H9 (cell line): ENCODE measurements at regions not wholly inside any gene's neighbourhood (a gene's known extent, or its start where the extent isn't known, plus 50 kb on each side); places are given as distances from the start of the nearest gene placed in this dataset.

ENCODE experiments used
- DNase-seq: peaks from one replicate; pipeline ENCODE4 v3.0.0-alpha.2; 2017
- H2AFZ ChIP-seq: one replicate; pipeline ENCODE4 v1.6.1; 2013; ENCODE audit warnings: mild to moderate bottlenecking, low read length, control low read depth, moderate library complexity
- H2AK5ac ChIP-seq: 2 replicates; pipeline ENCODE4 v1.6.1; 2013; ENCODE audit warnings: low read length, control low read depth, mixed read lengths; ENCODE audit not compliant: insufficient read length
- H2BK120ac ChIP-seq: one replicate; pipeline ENCODE4 v1.6.1; 2013; ENCODE audit warnings: low read depth, mild to moderate bottlenecking, low read length, control low read depth, inconsistent platforms; ENCODE audit not compliant: poor library complexity, severe bottlenecking
- H2BK12ac ChIP-seq: 2 replicates; pipeline ENCODE4 v1.6.1; 2013; ENCODE audit warnings: low read length, control low read depth, mixed read lengths, low read depth; ENCODE audit not compliant: insufficient read length
- H2BK15ac ChIP-seq: 2 replicates; pipeline ENCODE4 v1.6.1; 2013; ENCODE audit warnings: low read depth, low read length, control low read depth
- H2BK20ac ChIP-seq: one replicate; pipeline ENCODE4 v1.6.1; 2013; ENCODE audit warnings: low read depth, mild to moderate bottlenecking, low read length, control low read depth, inconsistent platforms; ENCODE audit not compliant: poor library complexity, severe bottlenecking
- H2BK5ac ChIP-seq: 2 replicates; pipeline ENCODE4 v1.6.1; 2013; ENCODE audit warnings: low read length, control low read depth, mixed read lengths; ENCODE audit not compliant: insufficient read length
- H3K14ac ChIP-seq: 2 replicates; pipeline ENCODE4 v1.6.1; 2013; ENCODE audit warnings: low read length, control low read depth; ENCODE audit not compliant: insufficient read depth
- H3K18ac ChIP-seq: 2 replicates; pipeline ENCODE4 v1.6.1; 2013; ENCODE audit warnings: low read depth, mild to moderate bottlenecking, mixed read lengths, low read length, control low read depth; ENCODE audit not compliant: insufficient read length
- H3K23ac ChIP-seq: 2 replicates; pipeline ENCODE4 v1.6.1; 2013; ENCODE audit warnings: low read length, control low read depth, mixed read lengths, low read depth; ENCODE audit not compliant: insufficient read length
- H3K23me2 ChIP-seq: 2 replicates; pipeline ENCODE4 v1.6.1; 2013; ENCODE audit warnings: low read depth, mild to moderate bottlenecking, mixed read lengths, low read length, control low read depth; ENCODE audit not compliant: insufficient read length, poor library complexity, severe bottlenecking
- H3K27ac ChIP-seq: 2 replicates; pipeline ENCODE4 v1.5.1; 2013; ENCODE audit warnings: low read length, control low read depth, mixed read lengths, low read depth; ENCODE audit not compliant: insufficient read length
- H3K27me3 ChIP-seq: 2 replicates; pipeline ENCODE4 v1.6.1; 2013; ENCODE audit warnings: low read length, control low read depth, inconsistent platforms; ENCODE audit not compliant: insufficient read depth
- H3K4ac ChIP-seq: 2 replicates; pipeline ENCODE4 v1.6.1; 2013; ENCODE audit warnings: low read depth, mild to moderate bottlenecking, control low read depth, inconsistent platforms, low read length, moderate library complexity
- H3K4me1 ChIP-seq: 2 replicates; pipeline ENCODE4 v1.6.1; 2013; ENCODE audit warnings: low read length, control low read depth, inconsistent platforms; ENCODE audit not compliant: insufficient read depth
- H3K4me2 ChIP-seq: 2 replicates; pipeline ENCODE4 v1.6.1; 2013; ENCODE audit warnings: low read length, control low read depth, mixed read lengths; ENCODE audit not compliant: insufficient read length, insufficient read depth
- H3K56ac ChIP-seq: 2 replicates; pipeline ENCODE4 v1.6.1; 2013; ENCODE audit warnings: low read depth, mild to moderate bottlenecking, mixed read lengths, low read length, control low read depth; ENCODE audit not compliant: insufficient read length
- H3K79me1 ChIP-seq: 2 replicates; pipeline ENCODE4 v1.6.1; 2013; ENCODE audit warnings: low read depth, mild to moderate bottlenecking, moderate library complexity, low read length, control low read depth, inconsistent platforms; ENCODE audit not compliant: insufficient read depth, poor library complexity, severe bottlenecking
- H3K79me2 ChIP-seq: 2 replicates; pipeline ENCODE4 v1.6.1; 2013; ENCODE audit warnings: low read length, control low read depth, inconsistent platforms; ENCODE audit not compliant: insufficient read depth
- H3K9ac ChIP-seq: 2 replicates; pipeline ENCODE4 v1.6.1; 2013; ENCODE audit warnings: low read length, control low read depth, mixed read lengths; ENCODE audit not compliant: insufficient read length; ENCODE audit errors: extremely low read depth
- H3K9me3 ChIP-seq: one replicate; pipeline ENCODE4 v1.6.1; 2013; ENCODE audit warnings: low read depth, low read length, inconsistent platforms; ENCODE audit not compliant: control insufficient read depth
- H3T11ph ChIP-seq: one replicate; pipeline ENCODE4 v1.6.1; 2013; ENCODE audit warnings: mild to moderate bottlenecking, low read length, control low read depth, inconsistent platforms
- H4K20me1 ChIP-seq: one replicate; pipeline ENCODE4 v1.6.1; 2013; ENCODE audit not compliant: control insufficient read depth, insufficient read length, insufficient read depth
- H4K5ac ChIP-seq: 2 replicates; pipeline ENCODE4 v1.6.1; 2013; ENCODE audit warnings: low read depth, mild to moderate bottlenecking, mixed read lengths, low read length, control low read depth; ENCODE audit not compliant: insufficient read length
- H4K8ac ChIP-seq: replicated peaks from 2 replicates; pipeline ENCODE4 v1.6.1; 2013; ENCODE audit warnings: low read length, control low read depth, mixed read lengths, low read depth; ENCODE audit not compliant: insufficient read length
- H4K91ac ChIP-seq: 2 replicates; pipeline ENCODE4 v1.6.1; 2013; ENCODE audit warnings: low read depth, mild to moderate bottlenecking, moderate library complexity, mixed read lengths, low read length, control low read depth; ENCODE audit not compliant: insufficient read length
- H3K27ac Mint-ChIP-seq, 3 experiments: 2 replicates in 2 of 3; 3 replicates in 1 of 3; pipeline ENCODE4 v1.8.0; 2020 to 2021; ENCODE audit warnings: mixed read lengths in 3 of 3, mild to moderate bottlenecking in 1 of 3, moderate library complexity in 1 of 3
- H3K27me3 Mint-ChIP-seq: 2 replicates; pipeline ENCODE4 v1.8.0; 2021; ENCODE audit warnings: low read depth, mild to moderate bottlenecking, moderate library complexity, mixed read lengths
- H3K36me3 Mint-ChIP-seq, 3 experiments: 2 replicates in 2 of 3; 3 replicates in 1 of 3; pipeline ENCODE4 v1.8.0; 2020 to 2021; ENCODE audit warnings: low read depth in 3 of 3, mixed read lengths in 3 of 3; ENCODE audit not compliant: insufficient read depth in 1 of 3
- H3K4me1 Mint-ChIP-seq, 2 experiments: 2 replicates each; pipeline ENCODE4 v1.8.0; 2020; ENCODE audit warnings: mixed read lengths in 2 of 2
- H3K4me3 Mint-ChIP-seq, 2 experiments: 2 replicates in 1 of 2; 3 replicates in 1 of 2; pipeline ENCODE4 v1.8.0; 2020 to 2021; ENCODE audit warnings: mild to moderate bottlenecking in 2 of 2, mixed read lengths in 2 of 2, moderate library complexity in 1 of 2
- H3K9me3 Mint-ChIP-seq, 2 experiments: 2 replicates in 1 of 2; 3 replicates in 1 of 2; pipeline ENCODE4 v1.8.0; 2020; ENCODE audit warnings: mild to moderate bottlenecking in 2 of 2, mixed read lengths in 2 of 2, moderate library complexity in 1 of 2
- CTCF ChIP-seq: fragments of 200-600 bp; sonication (generic); conservative IDR thresholded peaks from 3 replicates; pipeline ENCODE4 v1.8.0; 2021; ENCODE audit warnings: antibody characterized with exemption, mild to moderate bottlenecking
- WGBS: extraction: QIAGEN DNeasy Blood & Tissue Kit; methylation state at CpG from one replicate; pipeline ENCODE4 v1.1.7; 2013; ENCODE audit warnings: missing lambda C conversion rate, low lambda C conversion rate, mixed read lengths; ENCODE audit not compliant: insufficient read length; ENCODE audit errors: extremely low coverage; 5-methylcytosine and 5-hydroxymethylcytosine counted together

GRCh38 chr10:120996456-120997034 is 145.4 kb downstream of the WDR11 start:
- no peak overlapping the region for H3K4me3 Mint-ChIP-seq
- no peak overlapping the region for H3K14ac ChIP-seq

More at GRCh38 chr10:120996456-120997034, 145.4 kb downstream of the WDR11 start:
- no CpG with 5 or more reads among the region's 9 CpGs for WGBS
- peaks cover 0 to 4% of the 10 kb centered on the region in 2 experiments; a peak in 3 of 5 replicates for H3K9me3 Mint-ChIP-seq
- H3K79me2 ChIP-seq, result no peaks in the 10 kb centered on the region
- no peak overlapping the region for H3K9ac ChIP-seq
- no peak overlapping the region for H3K18ac ChIP-seq
- peaks cover 6% of the 10 kb centered on the region for H3K27me3 Mint-ChIP-seq
- no peak overlapping the region for H2AFZ ChIP-seq
- no peak overlapping the region for H2BK15ac ChIP-seq
- H3K23me2 ChIP-seq, result peaks cover 2% of the 10 kb centered on the region
- no peak overlapping the region for H3K23ac ChIP-seq
- no peak overlapping the region for H4K5ac ChIP-seq
- H4K8ac ChIP-seq, result no peak overlapping the region
- peaks cover 0 to 10% (median 0%) of the 10 kb centered on the region in 3 experiments; a peak in 2 of 7 replicates for H3K36me3 Mint-ChIP-seq
- no peak overlapping the region for H3K4me2 ChIP-seq
- no peaks in the 10 kb centered on the region for H3K4me1 ChIP-seq
- H4K20me1 ChIP-seq, result no peaks in the 10 kb centered on the region
- H3K4ac ChIP-seq, result no peak overlapping the region
- no peak overlapping the region for H2AK5ac ChIP-seq
- H2BK5ac ChIP-seq, result no peak overlapping the region
- no peak overlapping the region for H3K27ac ChIP-seq
- H3K79me1 ChIP-seq, result no peaks in the 10 kb centered on the region
- H4K91ac ChIP-seq, result no peak overlapping the region
- TF ChIP-seq CTCF, result no peak
- no peak for DNase-seq
- H3T11ph ChIP-seq, result no peak overlapping the region
- no peak overlapping the region for H3K56ac ChIP-seq
- H3K4me1 Mint-ChIP-seq, result peaks cover 10 to 13% of the 10 kb centered on the region in 2 experiments
- H2BK120ac ChIP-seq, result no peak overlapping the region
- peaks cover 3% of the 10 kb centered on the region for H3K9me3 ChIP-seq
- no peak overlapping the region for H3K27ac Mint-ChIP-seq
- no peak overlapping the region for H2BK20ac ChIP-seq
- H3K27me3 ChIP-seq, result no peaks in the 10 kb centered on the region
- H2BK12ac ChIP-seq, result no peak overlapping the region
